Testis (tissue), 2 donors: ENCODE measurements at regions not wholly inside any gene's neighbourhood (a gene's known extent, or its start where the extent isn't known, plus 50 kb on each side); places are given as distances from the start of the nearest gene placed in this dataset.

Source experiments
- DNase-seq: peaks from one replicate; pipeline ENCODE4 v3.0.0-alpha.2; 2019
- H3K27ac ChIP-seq, 2 donors: fragments of 200-600 bp; sonication (generic); one replicate each; pipeline ENCODE4 v1.5.1; 2019
- H3K27me3 ChIP-seq: fragments of 200-600 bp; sonication (generic); one replicate; pipeline ENCODE4 v1.5.1; 2019
- H3K36me3 ChIP-seq: fragments of 200-600 bp; sonication (generic); one replicate; pipeline ENCODE4 v1.5.1; 2017; ENCODE audit warnings: low read depth; ENCODE audit errors: missing control alignments
- H3K4me1 ChIP-seq: fragments of 200-600 bp; sonication (generic); one replicate; pipeline ENCODE4 v1.5.1; 2019
- H3K4me3 ChIP-seq, 2 donors: fragments of 200-600 bp; sonication (generic); one replicate each; pipeline ENCODE4 v1.5.1; 2017 to 2019
- H3K9me3 ChIP-seq: fragments of 200-600 bp; sonication (generic); one replicate; pipeline ENCODE4 v1.5.1; 2017
- POLR2A ChIP-seq: fragments of 450-650 bp; IDR thresholded peaks from one replicate; pipeline ENCODE4 v1.6.1; 2017; ENCODE audit warnings: antibody characterized with exemption, mild to moderate bottlenecking, moderate library complexity
- WGBS, 2 donors: methylation state at CpG; one replicate each; pipeline ENCODE4 v1.1.5; 2018; 5-methylcytosine and 5-hydroxymethylcytosine counted together
- intact Hi-C: fragments of 100-400 bp; cut with DNase I; formaldehyde crosslinking; loops from one replicate; pipeline ENCODE4 v1.15.1; 2023; ENCODE audit warnings: low total_unique reads
- TF ChIP-seq, protein P1 (sequence below), 3 experiments: fragments of 450-650 bp in 2 of 3; fragments of 200-600 bp in 1 of 3; sonication (generic) in 1 of 3; IDR thresholded peaks; one replicate each; pipeline ENCODE4 v1.5.1; 2016 to 2019; ENCODE audit warnings: antibody characterized with exemption in 3 of 3, mild to moderate bottlenecking in 2 of 3, moderate library complexity in 1 of 3

DNA sequence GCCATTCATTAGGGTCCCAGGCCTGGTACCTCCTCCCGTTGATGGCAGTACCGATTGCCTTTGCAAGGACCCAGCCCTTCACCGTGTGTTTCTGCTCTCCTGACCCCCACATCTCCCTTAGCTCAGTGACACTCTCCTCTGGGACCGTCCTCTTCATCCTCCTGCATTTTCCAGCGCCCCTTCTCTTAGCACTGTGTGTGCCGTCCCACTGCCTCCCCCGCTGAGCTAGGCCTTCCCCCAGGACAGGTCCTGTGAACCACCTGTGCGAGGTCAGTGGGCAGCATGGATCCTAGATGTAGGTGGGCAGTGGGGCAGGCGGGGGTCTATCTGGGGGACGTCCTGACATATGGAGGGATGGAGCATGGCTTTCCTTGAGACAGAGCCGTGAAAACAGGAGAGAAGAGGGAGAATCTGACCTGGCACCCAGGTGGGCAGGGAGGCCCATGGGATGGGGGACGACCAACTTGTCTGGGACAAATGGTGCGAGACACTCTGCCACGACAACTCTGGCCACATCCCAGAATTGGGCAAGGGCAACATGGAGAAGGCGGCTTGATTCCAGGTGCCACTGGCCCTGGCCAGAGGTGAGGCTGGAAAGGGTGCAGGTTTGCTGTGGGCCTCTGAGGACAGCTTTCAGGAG, 87.7 kb upstream of the ALDH1L1 start:
- peaks cover 36% of the 10 kb centered on the region for H3K4me1 ChIP-seq
- no peaks in the 10 kb centered on the region for H3K27me3 ChIP-seq
- H3K27ac ChIP-seq: peak overlapping the region; percentile 80 to 87
- intact Hi-C loops: loop anchor here (5.0 to 10.0 kb wide), 2 partner anchors 89 to 127 kb away; partner anchors contain the start of genes CFAP100 and KLF15
- DNase-seq: no peak
- TF ChIP-seq POLR2A: no peak
- TF ChIP-seq, protein P1, sequence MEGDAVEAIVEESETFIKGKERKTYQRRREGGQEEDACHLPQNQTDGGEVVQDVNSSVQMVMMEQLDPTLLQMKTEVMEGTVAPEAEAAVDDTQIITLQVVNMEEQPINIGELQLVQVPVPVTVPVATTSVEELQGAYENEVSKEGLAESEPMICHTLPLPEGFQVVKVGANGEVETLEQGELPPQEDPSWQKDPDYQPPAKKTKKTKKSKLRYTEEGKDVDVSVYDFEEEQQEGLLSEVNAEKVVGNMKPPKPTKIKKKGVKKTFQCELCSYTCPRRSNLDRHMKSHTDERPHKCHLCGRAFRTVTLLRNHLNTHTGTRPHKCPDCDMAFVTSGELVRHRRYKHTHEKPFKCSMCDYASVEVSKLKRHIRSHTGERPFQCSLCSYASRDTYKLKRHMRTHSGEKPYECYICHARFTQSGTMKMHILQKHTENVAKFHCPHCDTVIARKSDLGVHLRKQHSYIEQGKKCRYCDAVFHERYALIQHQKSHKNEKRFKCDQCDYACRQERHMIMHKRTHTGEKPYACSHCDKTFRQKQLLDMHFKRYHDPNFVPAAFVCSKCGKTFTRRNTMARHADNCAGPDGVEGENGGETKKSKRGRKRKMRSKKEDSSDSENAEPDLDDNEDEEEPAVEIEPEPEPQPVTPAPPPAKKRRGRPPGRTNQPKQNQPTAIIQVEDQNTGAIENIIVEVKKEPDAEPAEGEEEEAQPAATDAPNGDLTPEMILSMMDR (IDR thresholded peaks at IDR 0.05): no peak
- no peaks in the 10 kb centered on the region for H3K9me3 ChIP-seq
- peak overlapping the region in 1 of 2 donors; percentile 24 for H3K4me3 ChIP-seq
- no peaks in the 10 kb centered on the region for H3K36me3 ChIP-seq
- 44 to 56% methylated on average over 14 to 15 of the region's 15 CpGs for WGBS, 2 donors

DNA sequence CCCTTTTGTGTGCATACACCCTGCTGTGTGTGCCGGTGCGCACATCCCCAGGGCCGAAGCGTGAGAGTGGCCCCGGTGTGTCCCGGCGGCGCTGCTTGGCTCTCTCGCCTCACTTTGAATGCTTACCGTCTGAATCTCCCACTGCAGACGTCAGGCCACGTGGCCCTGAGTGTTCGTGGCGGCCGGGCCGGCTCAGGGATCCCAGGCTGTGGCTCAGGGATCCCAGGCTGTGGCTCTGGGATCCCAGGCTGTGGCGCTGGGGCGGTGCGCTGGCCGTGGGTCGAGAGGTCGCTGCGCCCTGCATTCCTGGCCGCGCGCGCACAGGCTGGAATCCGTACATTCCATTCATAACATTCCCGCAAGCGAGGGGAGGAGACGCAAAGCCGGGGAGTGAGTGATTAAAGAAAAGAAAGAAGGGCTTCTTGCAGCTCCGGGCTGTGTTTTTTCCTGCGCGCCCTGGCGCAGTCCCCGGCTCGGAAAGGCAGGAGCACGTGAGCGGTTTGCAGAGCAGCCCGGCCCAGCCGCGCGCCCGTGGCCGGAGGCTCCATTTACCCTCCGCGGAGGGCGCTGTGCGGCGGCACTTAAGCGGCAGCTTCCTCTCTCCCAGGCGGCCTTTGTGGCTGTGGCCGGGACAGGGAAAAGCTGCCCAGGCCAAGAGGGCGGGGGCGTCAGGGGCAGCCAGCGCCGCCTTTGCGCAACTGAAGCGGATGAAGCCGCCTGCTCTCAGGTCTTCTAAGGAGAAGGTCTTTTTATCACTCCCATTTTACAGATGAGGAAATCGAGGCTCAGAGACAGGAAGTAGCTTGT, 87.0 kb upstream of the ALDH1L1 start:
- Histone ChIP-seq H3K27ac (peak overlapping the region; percentile 80 to 87), H3K27me3 (no peaks in the 10 kb centered on the region), H3K4me3 (peak overlapping the region; percentile 24 to 33), H3K36me3 (no peaks in the 10 kb centered on the region), H3K4me1 (peaks cover 36% of the 10 kb centered on the region), H3K9me3 (no peaks in the 10 kb centered on the region)
- intact Hi-C loops: loop anchor here (5.0 to 10.0 kb wide), 2 partner anchors 90 to 127 kb away; partner anchors contain the start of genes CFAP100 and KLF15
- TF ChIP-seq, protein P1 (IDR thresholded peaks at IDR 0.05): no peak
- no peak for TF ChIP-seq POLR2A
- 1 to 3% methylated on average over 51 to 62 of the region's 62 CpGs for WGBS, 2 donors
- DNase-seq: peak; percentile 91

DNA sequence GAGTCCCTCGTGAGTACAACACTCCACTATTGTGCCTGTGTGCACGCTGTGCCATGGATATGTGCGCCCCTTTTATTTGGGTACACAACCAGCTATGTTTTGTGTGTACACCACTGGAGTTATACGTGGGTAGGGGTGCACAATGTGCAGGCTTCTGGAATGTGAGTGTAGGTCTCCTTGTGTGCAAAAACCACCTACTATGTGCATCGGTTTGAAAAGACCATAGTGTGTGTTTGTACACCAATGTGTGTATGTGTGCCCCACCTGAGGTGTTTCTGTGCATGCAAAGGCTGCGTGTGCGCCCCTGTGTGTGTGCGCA, 86.4 kb upstream of the ALDH1L1 start:
- DNase-seq: no peak
- Histone ChIP-seq H3K27me3 (no peaks in the 10 kb centered on the region), H3K27ac (peak overlapping the region; percentile 80 to 87), H3K4me3 (peak overlapping the region; percentile 24 to 33), H3K9me3 (no peaks in the 10 kb centered on the region), H3K4me1 (peaks cover 36% of the 10 kb centered on the region), H3K36me3 (no peaks in the 10 kb centered on the region)
- intact Hi-C loops: loop anchor here (5.0 to 10.0 kb wide), 2 partner anchors 90 to 128 kb away; partner anchors contain the start of genes CFAP100 and KLF15
- 34 to 35% methylated on average over 7 to 8 of the region's 8 CpGs for WGBS, 2 donors
- no peak for TF ChIP-seq POLR2A
- TF ChIP-seq, protein P1 (IDR thresholded peaks at IDR 0.05): no peak

DNA sequence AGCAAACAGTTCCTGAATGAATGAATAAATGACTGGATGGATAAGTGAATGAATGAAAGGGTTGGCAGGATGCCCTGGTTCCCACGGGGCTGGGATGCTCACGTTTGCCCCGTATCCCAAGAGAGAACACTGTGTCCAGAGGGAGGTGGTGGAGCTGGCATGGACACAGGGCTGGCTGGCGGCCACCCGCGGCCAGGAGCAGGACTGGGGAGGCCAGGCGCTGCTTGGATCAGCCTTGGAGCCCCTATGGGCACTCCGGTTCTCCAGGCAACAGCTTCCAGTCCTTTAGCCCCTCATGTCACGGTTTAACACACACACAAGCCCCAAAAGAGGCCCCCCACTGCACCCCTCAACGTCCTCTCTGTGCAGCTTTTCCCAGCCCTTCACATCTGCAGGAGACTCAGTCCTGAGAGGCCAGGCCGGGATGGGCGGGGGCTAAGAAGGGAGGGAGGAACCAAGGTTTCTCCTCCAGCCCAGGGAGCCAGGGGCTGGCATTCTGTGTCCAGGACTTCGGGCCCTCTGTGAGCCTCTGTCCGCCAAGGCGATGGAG, 86.0 kb upstream of the ALDH1L1 start:
- H3K4me1 ChIP-seq: peaks cover 36% of the 10 kb centered on the region
- no peak for TF ChIP-seq POLR2A
- TF ChIP-seq, protein P1 (IDR thresholded peaks at IDR 0.05): no peak
- H3K36me3 ChIP-seq: no peaks in the 10 kb centered on the region
- peak overlapping the region in 1 of 2 donors; percentile 24 for H3K4me3 ChIP-seq
- peak overlapping the region in 1 of 2 donors; percentile 87 for H3K27ac ChIP-seq
- intact Hi-C loops: loop anchor here (5.0 to 10.0 kb wide), 2 partner anchors 91 to 128 kb away; partner anchors contain the start of genes CFAP100 and KLF15
- H3K27me3 ChIP-seq: no peaks in the 10 kb centered on the region
- WGBS, 2 donors: 6 to 7% methylated on average over 15 of the region's 15 CpGs
- peak; percentile 67 for DNase-seq
- H3K9me3 ChIP-seq: no peaks in the 10 kb centered on the region
